ENCODE measurements at regions not wholly inside any gene's neighbourhood (a gene's known extent, or its start where the extent isn't known, plus 50 kb on each side); places are given as distances from the start of the nearest gene placed in this dataset.

GRCh38 chr5:14075937-14076336 is 67.2 kb upstream of the TRIO start:
- Histone ChIP-seq H3K27me3 (ENCODE audit: insufficient read depth in 3 of 3, low read length in 2 of 3) (no peaks in the 10 kb centered on the region), H3K27ac (no peak overlapping the region), H3K4me1 (no peaks in the 10 kb centered on the region), H3K9me3 (no peaks in the 10 kb centered on the region), H3K36me3 (ENCODE audit: insufficient read depth in 1 of 2, low read depth in 1 of 2) (no peaks in the 10 kb centered on the region), H3K4me3 (no peak overlapping the region)
- no peak for TF ChIP-seq CTCF (IDR thresholded peaks at IDR 0.05)
- intact Hi-C loops (cut with DNase I) = no loop called here
- no peak for ATAC-seq
- WGBS, 3 donors = 72 to 83% (median 74%) methylated on average over 11 of the region's 11 CpGs
- DNase-seq = no peak

GRCh38 chr5:14071433-14071832 is 71.7 kb upstream of the TRIO start:
- no peaks in the 10 kb centered on the region for H3K4me1 ChIP-seq
- no peak for TF ChIP-seq CTCF (IDR thresholded peaks at IDR 0.05)
- H3K27ac ChIP-seq = no peak overlapping the region
- H3K4me3 ChIP-seq = no peak overlapping the region
- no peaks in the 10 kb centered on the region for H3K36me3 ChIP-seq (ENCODE audit: insufficient read depth in 1 of 2, low read depth in 1 of 2)
- intact Hi-C loops (cut with DNase I) = no loop called here
- ATAC-seq (no peak), DNase-seq (no peak)
- WGBS, 3 donors = 84 to 90% (median 88%) methylated on average over 5 of the region's 5 CpGs
- no peaks in the 10 kb centered on the region for H3K27me3 ChIP-seq (ENCODE audit: insufficient read depth in 3 of 3, low read length in 2 of 3)
- no peaks in the 10 kb centered on the region for H3K9me3 ChIP-seq

GRCh38 chr5:14069021-14069420 is 74.1 kb upstream of the TRIO start:
- Histone ChIP-seq H3K4me3 (no peak overlapping the region), H3K4me1 (no peaks in the 10 kb centered on the region), H3K27me3 (ENCODE audit: insufficient read depth in 3 of 3, low read length in 2 of 3) (no peaks in the 10 kb centered on the region), H3K36me3 (ENCODE audit: insufficient read depth in 1 of 2, low read depth in 1 of 2) (no peaks in the 10 kb centered on the region), H3K27ac (no peak overlapping the region), H3K9me3 (no peaks in the 10 kb centered on the region)
- intact Hi-C loops (cut with DNase I) = no loop called here
- DNase-seq = no peak
- ATAC-seq = no peak
- no peak for TF ChIP-seq CTCF (IDR thresholded peaks at IDR 0.05)
- WGBS, 3 donors = 50 to 65% (median 60%) methylated on average over 7 of the region's 7 CpGs

- no peak for DNase-seq
- 87 to 92% (median 92%) methylated on average over 4 of the region's 4 CpGs for WGBS, 3 donors
- H3K4me1 ChIP-seq = no peaks in the 10 kb centered on the region
- ATAC-seq = no peak
- H3K4me3 ChIP-seq = no peak overlapping the region
- no peak overlapping the region for H3K27ac ChIP-seq
- H3K9me3 ChIP-seq = no peaks in the 10 kb centered on the region
- H3K27me3 ChIP-seq (ENCODE audit: insufficient read depth in 3 of 3, low read length in 2 of 3) = no peaks in the 10 kb centered on the region
- H3K36me3 ChIP-seq (ENCODE audit: insufficient read depth in 1 of 2, low read depth in 1 of 2) = no peaks in the 10 kb centered on the region
- intact Hi-C loops (cut with DNase I) = no loop called here
- no peak for TF ChIP-seq CTCF (IDR thresholded peaks at IDR 0.05)
These were observed 75.0 kb upstream of the TRIO start for GRCh38 chr5:14068136-14068535.

- no peak for DNase-seq
- no peak overlapping the region for H3K4me3 ChIP-seq
- no peak overlapping the region for H3K27ac ChIP-seq
- no peaks in the 10 kb centered on the region for H3K36me3 ChIP-seq (ENCODE audit: insufficient read depth in 1 of 2, low read depth in 1 of 2)
- no peaks in the 10 kb centered on the region for H3K9me3 ChIP-seq
- no peak for ATAC-seq
- intact Hi-C loops (cut with DNase I) = no loop called here
- H3K4me1 ChIP-seq = no peaks in the 10 kb centered on the region
- TF ChIP-seq CTCF (IDR thresholded peaks at IDR 0.05) = no peak
- H3K27me3 ChIP-seq (ENCODE audit: insufficient read depth in 3 of 3, low read length in 2 of 3) = no peaks in the 10 kb centered on the region
These were observed 76.8 kb upstream of the TRIO start for GRCh38 chr5:14066326-14066725.
